H9 (cell line): ENCODE measurements at regions not wholly inside any gene's neighbourhood (a gene's known extent, or its start where the extent isn't known, plus 50 kb on each side); places are given as distances from the start of the nearest gene placed in this dataset.

Source experiments
- DNase-seq: peaks from one replicate; pipeline ENCODE4 v3.0.0-alpha.2; 2017
- H2AFZ ChIP-seq: one replicate; pipeline ENCODE4 v1.6.1; 2013; ENCODE audit warnings: mild to moderate bottlenecking, low read length, control low read depth, moderate library complexity
- H2AK5ac ChIP-seq: 2 replicates; pipeline ENCODE4 v1.6.1; 2013; ENCODE audit warnings: low read length, control low read depth, mixed read lengths; ENCODE audit not compliant: insufficient read length
- H2BK120ac ChIP-seq: one replicate; pipeline ENCODE4 v1.6.1; 2013; ENCODE audit warnings: low read depth, mild to moderate bottlenecking, low read length, control low read depth, inconsistent platforms; ENCODE audit not compliant: poor library complexity, severe bottlenecking
- H2BK12ac ChIP-seq: 2 replicates; pipeline ENCODE4 v1.6.1; 2013; ENCODE audit warnings: low read length, control low read depth, mixed read lengths, low read depth; ENCODE audit not compliant: insufficient read length
- H2BK15ac ChIP-seq: 2 replicates; pipeline ENCODE4 v1.6.1; 2013; ENCODE audit warnings: low read depth, low read length, control low read depth
- H2BK20ac ChIP-seq: one replicate; pipeline ENCODE4 v1.6.1; 2013; ENCODE audit warnings: low read depth, mild to moderate bottlenecking, low read length, control low read depth, inconsistent platforms; ENCODE audit not compliant: poor library complexity, severe bottlenecking
- H2BK5ac ChIP-seq: 2 replicates; pipeline ENCODE4 v1.6.1; 2013; ENCODE audit warnings: low read length, control low read depth, mixed read lengths; ENCODE audit not compliant: insufficient read length
- H3K14ac ChIP-seq: 2 replicates; pipeline ENCODE4 v1.6.1; 2013; ENCODE audit warnings: low read length, control low read depth; ENCODE audit not compliant: insufficient read depth
- H3K18ac ChIP-seq: 2 replicates; pipeline ENCODE4 v1.6.1; 2013; ENCODE audit warnings: low read depth, mild to moderate bottlenecking, mixed read lengths, low read length, control low read depth; ENCODE audit not compliant: insufficient read length
- H3K23ac ChIP-seq: 2 replicates; pipeline ENCODE4 v1.6.1; 2013; ENCODE audit warnings: low read length, control low read depth, mixed read lengths, low read depth; ENCODE audit not compliant: insufficient read length
- H3K23me2 ChIP-seq: 2 replicates; pipeline ENCODE4 v1.6.1; 2013; ENCODE audit warnings: low read depth, mild to moderate bottlenecking, mixed read lengths, low read length, control low read depth; ENCODE audit not compliant: insufficient read length, poor library complexity, severe bottlenecking
- H3K27ac ChIP-seq: 2 replicates; pipeline ENCODE4 v1.5.1; 2013; ENCODE audit warnings: low read length, control low read depth, mixed read lengths, low read depth; ENCODE audit not compliant: insufficient read length
- H3K27me3 ChIP-seq: 2 replicates; pipeline ENCODE4 v1.6.1; 2013; ENCODE audit warnings: low read length, control low read depth, inconsistent platforms; ENCODE audit not compliant: insufficient read depth
- H3K4ac ChIP-seq: 2 replicates; pipeline ENCODE4 v1.6.1; 2013; ENCODE audit warnings: low read depth, mild to moderate bottlenecking, control low read depth, inconsistent platforms, low read length, moderate library complexity
- H3K4me1 ChIP-seq: 2 replicates; pipeline ENCODE4 v1.6.1; 2013; ENCODE audit warnings: low read length, control low read depth, inconsistent platforms; ENCODE audit not compliant: insufficient read depth
- H3K4me2 ChIP-seq: 2 replicates; pipeline ENCODE4 v1.6.1; 2013; ENCODE audit warnings: low read length, control low read depth, mixed read lengths; ENCODE audit not compliant: insufficient read length, insufficient read depth
- H3K56ac ChIP-seq: 2 replicates; pipeline ENCODE4 v1.6.1; 2013; ENCODE audit warnings: low read depth, mild to moderate bottlenecking, mixed read lengths, low read length, control low read depth; ENCODE audit not compliant: insufficient read length
- H3K79me1 ChIP-seq: 2 replicates; pipeline ENCODE4 v1.6.1; 2013; ENCODE audit warnings: low read depth, mild to moderate bottlenecking, moderate library complexity, low read length, control low read depth, inconsistent platforms; ENCODE audit not compliant: insufficient read depth, poor library complexity, severe bottlenecking
- H3K79me2 ChIP-seq: 2 replicates; pipeline ENCODE4 v1.6.1; 2013; ENCODE audit warnings: low read length, control low read depth, inconsistent platforms; ENCODE audit not compliant: insufficient read depth
- H3K9ac ChIP-seq: 2 replicates; pipeline ENCODE4 v1.6.1; 2013; ENCODE audit warnings: low read length, control low read depth, mixed read lengths; ENCODE audit not compliant: insufficient read length; ENCODE audit errors: extremely low read depth
- H3K9me3 ChIP-seq: one replicate; pipeline ENCODE4 v1.6.1; 2013; ENCODE audit warnings: low read depth, low read length, inconsistent platforms; ENCODE audit not compliant: control insufficient read depth
- H3T11ph ChIP-seq: one replicate; pipeline ENCODE4 v1.6.1; 2013; ENCODE audit warnings: mild to moderate bottlenecking, low read length, control low read depth, inconsistent platforms
- H4K20me1 ChIP-seq: one replicate; pipeline ENCODE4 v1.6.1; 2013; ENCODE audit not compliant: control insufficient read depth, insufficient read length, insufficient read depth
- H4K5ac ChIP-seq: 2 replicates; pipeline ENCODE4 v1.6.1; 2013; ENCODE audit warnings: low read depth, mild to moderate bottlenecking, mixed read lengths, low read length, control low read depth; ENCODE audit not compliant: insufficient read length
- H4K8ac ChIP-seq: replicated peaks from 2 replicates; pipeline ENCODE4 v1.6.1; 2013; ENCODE audit warnings: low read length, control low read depth, mixed read lengths, low read depth; ENCODE audit not compliant: insufficient read length
- H4K91ac ChIP-seq: 2 replicates; pipeline ENCODE4 v1.6.1; 2013; ENCODE audit warnings: low read depth, mild to moderate bottlenecking, moderate library complexity, mixed read lengths, low read length, control low read depth; ENCODE audit not compliant: insufficient read length
- H3K27ac Mint-ChIP-seq, 3 experiments: 2 replicates in 2 of 3; 3 replicates in 1 of 3; pipeline ENCODE4 v1.8.0; 2020 to 2021; ENCODE audit warnings: mixed read lengths in 3 of 3, mild to moderate bottlenecking in 1 of 3, moderate library complexity in 1 of 3
- H3K27me3 Mint-ChIP-seq: 2 replicates; pipeline ENCODE4 v1.8.0; 2021; ENCODE audit warnings: low read depth, mild to moderate bottlenecking, moderate library complexity, mixed read lengths
- H3K36me3 Mint-ChIP-seq, 3 experiments: 2 replicates in 2 of 3; 3 replicates in 1 of 3; pipeline ENCODE4 v1.8.0; 2020 to 2021; ENCODE audit warnings: low read depth in 3 of 3, mixed read lengths in 3 of 3; ENCODE audit not compliant: insufficient read depth in 1 of 3
- H3K4me1 Mint-ChIP-seq, 2 experiments: 2 replicates each; pipeline ENCODE4 v1.8.0; 2020; ENCODE audit warnings: mixed read lengths in 2 of 2
- H3K4me3 Mint-ChIP-seq, 2 experiments: 2 replicates in 1 of 2; 3 replicates in 1 of 2; pipeline ENCODE4 v1.8.0; 2020 to 2021; ENCODE audit warnings: mild to moderate bottlenecking in 2 of 2, mixed read lengths in 2 of 2, moderate library complexity in 1 of 2
- H3K9me3 Mint-ChIP-seq, 2 experiments: 2 replicates in 1 of 2; 3 replicates in 1 of 2; pipeline ENCODE4 v1.8.0; 2020; ENCODE audit warnings: mild to moderate bottlenecking in 2 of 2, mixed read lengths in 2 of 2, moderate library complexity in 1 of 2
- CTCF ChIP-seq: fragments of 200-600 bp; sonication (generic); conservative IDR thresholded peaks from 3 replicates; pipeline ENCODE4 v1.8.0; 2021; ENCODE audit warnings: antibody characterized with exemption, mild to moderate bottlenecking
- WGBS: extraction: QIAGEN DNeasy Blood & Tissue Kit; methylation state at CpG from one replicate; pipeline ENCODE4 v1.1.7; 2013; ENCODE audit warnings: missing lambda C conversion rate, low lambda C conversion rate, mixed read lengths; ENCODE audit not compliant: insufficient read length; ENCODE audit errors: extremely low coverage; 5-methylcytosine and 5-hydroxymethylcytosine counted together

GRCh38 chr11:128398517-128399250 is 188.7 kb downstream of the ETS1 start:
- TF ChIP-seq CTCF = no peak
- H3K18ac ChIP-seq = no peak overlapping the region
- no peaks in the 10 kb centered on the region for H3K36me3 Mint-ChIP-seq
- H2AFZ ChIP-seq = no peak overlapping the region
- WGBS = no CpG with 5 or more reads among the region's 2 CpGs
- H2AK5ac ChIP-seq = no peak overlapping the region
- H4K91ac ChIP-seq = no peak overlapping the region
- H3K4me2 ChIP-seq = no peak overlapping the region
- no peak overlapping the region for H2BK12ac ChIP-seq
- no peak overlapping the region for H3K4me3 Mint-ChIP-seq
- H3K79me1 ChIP-seq = no peaks in the 10 kb centered on the region
- no peaks in the 10 kb centered on the region for H3K4me1 ChIP-seq
- H3K9me3 Mint-ChIP-seq = no peaks in the 10 kb centered on the region
- H4K20me1 ChIP-seq = no peaks in the 10 kb centered on the region
- H2BK15ac ChIP-seq = no peak overlapping the region
- no peaks in the 10 kb centered on the region for H3K27me3 ChIP-seq
- no peaks in the 10 kb centered on the region for H3K9me3 ChIP-seq
- no peak overlapping the region for H4K8ac ChIP-seq
- H3K56ac ChIP-seq = no peak overlapping the region
- H3K9ac ChIP-seq = no peak overlapping the region
- no peak overlapping the region for H3K27ac ChIP-seq
- H2BK5ac ChIP-seq = no peak overlapping the region
- no peak overlapping the region for H3K14ac ChIP-seq
- H3K23ac ChIP-seq = no peak overlapping the region
- H3K4me1 Mint-ChIP-seq = no peaks in the 10 kb centered on the region
- H3K27ac Mint-ChIP-seq = no peak overlapping the region
- H2BK120ac ChIP-seq = no peak overlapping the region
- H4K5ac ChIP-seq = no peak overlapping the region
- no peak overlapping the region for H3K4ac ChIP-seq
- no peak overlapping the region for H3T11ph ChIP-seq
- H2BK20ac ChIP-seq = no peak overlapping the region
- no peaks in the 10 kb centered on the region for H3K27me3 Mint-ChIP-seq
- no peaks in the 10 kb centered on the region for H3K23me2 ChIP-seq
- H3K79me2 ChIP-seq = no peaks in the 10 kb centered on the region
- no peak for DNase-seq
